ENCODE measurements at regions not wholly inside any gene's neighbourhood (a gene's known extent, or its start where the extent isn't known, plus 50 kb on each side); places are given as distances from the start of the nearest gene placed in this dataset.

DNA sequence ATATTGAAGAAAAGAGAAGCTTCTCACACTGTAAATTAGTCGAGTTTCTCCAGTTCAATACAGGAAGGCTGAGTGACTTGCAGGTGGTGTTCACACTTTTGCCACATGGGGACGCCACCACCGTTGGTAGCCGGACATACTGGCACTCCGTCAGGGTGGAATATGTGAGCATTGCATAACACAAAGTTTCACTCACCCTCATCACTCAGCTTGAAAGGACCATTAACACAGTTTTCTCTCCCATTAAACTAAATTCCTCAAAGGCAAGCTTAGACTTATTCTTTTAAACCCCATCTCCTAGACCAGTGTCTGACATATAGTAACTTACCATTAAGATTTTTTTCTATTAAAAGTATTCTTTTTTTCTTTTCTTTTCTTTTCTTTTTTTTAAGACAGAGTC is 105.3 kb upstream of the SERBP1 start:
- peak in 1 of 2 donors; percentile 81 for TF ChIP-seq POLR2AphosphoS5 (IDR thresholded peaks at IDR 0.05; ENCODE audit: insufficient read depth in 1 of 2, low read depth in 1 of 2)
- no peak for TF ChIP-seq POLR2A (IDR thresholded peaks at IDR 0.05)
- TF ChIP-seq, protein P1, sequence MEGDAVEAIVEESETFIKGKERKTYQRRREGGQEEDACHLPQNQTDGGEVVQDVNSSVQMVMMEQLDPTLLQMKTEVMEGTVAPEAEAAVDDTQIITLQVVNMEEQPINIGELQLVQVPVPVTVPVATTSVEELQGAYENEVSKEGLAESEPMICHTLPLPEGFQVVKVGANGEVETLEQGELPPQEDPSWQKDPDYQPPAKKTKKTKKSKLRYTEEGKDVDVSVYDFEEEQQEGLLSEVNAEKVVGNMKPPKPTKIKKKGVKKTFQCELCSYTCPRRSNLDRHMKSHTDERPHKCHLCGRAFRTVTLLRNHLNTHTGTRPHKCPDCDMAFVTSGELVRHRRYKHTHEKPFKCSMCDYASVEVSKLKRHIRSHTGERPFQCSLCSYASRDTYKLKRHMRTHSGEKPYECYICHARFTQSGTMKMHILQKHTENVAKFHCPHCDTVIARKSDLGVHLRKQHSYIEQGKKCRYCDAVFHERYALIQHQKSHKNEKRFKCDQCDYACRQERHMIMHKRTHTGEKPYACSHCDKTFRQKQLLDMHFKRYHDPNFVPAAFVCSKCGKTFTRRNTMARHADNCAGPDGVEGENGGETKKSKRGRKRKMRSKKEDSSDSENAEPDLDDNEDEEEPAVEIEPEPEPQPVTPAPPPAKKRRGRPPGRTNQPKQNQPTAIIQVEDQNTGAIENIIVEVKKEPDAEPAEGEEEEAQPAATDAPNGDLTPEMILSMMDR (IDR thresholded peaks at IDR 0.05) = peak; percentile 80 to 95 (median 90)
